HEK293 (cell line): ENCODE measurements at regions not wholly inside any gene's neighbourhood (a gene's known extent, or its start where the extent isn't known, plus 50 kb on each side); places are given as distances from the start of the nearest gene placed in this dataset.

Source experiments
- CTCF ChIP-seq: fragments of 450-650 bp; formaldehyde crosslinking; IDR thresholded peaks from 2 replicates; pipeline ENCODE4 v1.5.1; 2016; ENCODE audit warnings: missing biosample characterization, missing genetic modification characterization
- PRDM1 ChIP-seq: fragments of 450-650 bp; formaldehyde crosslinking; IDR thresholded peaks from 2 replicates; pipeline ENCODE4; 2016; ENCODE audit warnings: missing biosample characterization, missing genetic modification characterization
- ZBTB17 ChIP-seq: fragments of 450-650 bp; formaldehyde crosslinking; IDR thresholded peaks from 2 replicates; pipeline ENCODE4 v1.5.1; 2016; ENCODE audit warnings: missing biosample characterization, missing genetic modification characterization
- ZNF184 ChIP-seq: fragments of 450-650 bp; IDR thresholded peaks from 2 replicates; pipeline ENCODE4 v1.5.1; 2018; ENCODE audit warnings: missing biosample characterization, mild to moderate bottlenecking, missing genetic modification characterization
- ZNF433 ChIP-seq: fragments of 450-650 bp; formaldehyde crosslinking; IDR thresholded peaks from 2 replicates; pipeline ENCODE4 v1.5.1; 2016; ENCODE audit warnings: missing biosample characterization, missing genetic modification characterization, low read depth

- no peak for TF ChIP-seq PRDM1
- no peak for TF ChIP-seq ZNF433 (tag by site-specific recombination)
- TF ChIP-seq ZBTB17 (tag by site-specific recombination), result no peak
- TF ChIP-seq ZNF184 (tag by site-specific recombination), result no peak
- no peak for TF ChIP-seq CTCF (tag by site-specific recombination)
Measured at GRCh38 chr6:140047321-140047720, 672.9 kb upstream of the CITED2 start.
